ENCODE measurements at regions not wholly inside any gene's neighbourhood (a gene's known extent, or its start where the extent isn't known, plus 50 kb on each side); places are given as distances from the start of the nearest gene placed in this dataset.
"Not testable (repeated sequence)": the region's sequence is repeated elsewhere in the genome, so short reads cannot be mapped to it uniquely, and the experiment has no call there.

DNA sequence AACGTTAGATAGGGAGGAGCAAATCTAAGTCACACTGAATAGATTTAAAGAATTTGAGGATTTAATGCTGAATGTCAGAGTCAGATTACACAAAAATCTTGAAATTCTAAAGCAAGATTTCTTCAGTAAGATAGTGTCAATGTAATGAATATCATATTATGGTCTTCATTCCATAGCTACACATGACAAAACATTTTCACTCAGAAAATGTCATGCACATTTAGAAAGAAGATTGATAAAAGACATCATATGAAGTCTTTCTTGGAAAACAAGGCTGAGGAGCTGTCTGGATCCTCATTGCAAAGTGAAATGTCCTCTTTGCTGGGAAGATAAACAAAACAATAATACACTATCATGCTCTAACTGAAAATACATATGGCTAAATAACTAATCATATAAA lies 1006.9 kb downstream of the PCDH7 start:
- Histone ChIP-seq H3K4me1 (ENCODE audit: control insufficient read depth, insufficient read depth, low read length) (no peaks in the 10 kb centered on the region), H3K4me3 (ENCODE audit: low read length) (no peak overlapping the region), H3K9ac (ENCODE audit: low read length) (no peak overlapping the region), H3K36me3 (ENCODE audit: control insufficient read depth, insufficient read depth, low read length, severe bottlenecking) (no peaks in the 10 kb centered on the region), H3K9me3 (ENCODE audit: control insufficient read depth, low read length) (no peaks in the 10 kb centered on the region), H3K27me3 (replicated peaks; ENCODE audit: control insufficient read depth, insufficient read depth, low read length) (no peaks in the 10 kb centered on the region)
- DNase-seq (ENCODE audit: low read depth): peak; percentile 7

DNA sequence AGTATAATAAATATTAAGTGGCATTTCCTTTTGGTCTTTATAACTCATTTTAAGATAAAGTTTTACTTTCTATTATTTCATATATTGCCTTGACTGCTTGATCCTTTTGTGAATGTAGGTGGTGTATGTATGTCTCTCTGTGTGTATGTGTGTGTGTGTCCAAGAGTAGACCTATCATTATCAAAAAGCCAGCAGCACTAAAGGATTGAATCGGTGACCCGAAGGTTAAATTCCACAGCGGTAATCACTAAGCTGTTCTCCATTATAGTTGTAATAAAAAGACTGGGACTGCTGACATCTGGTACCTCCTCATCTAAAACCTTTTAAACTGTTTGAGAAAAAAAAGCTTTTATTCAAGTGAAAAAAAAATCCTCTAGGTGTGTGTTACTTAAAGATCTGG lies 1014.8 kb downstream of the PCDH7 start:
- H3K36me3 ChIP-seq (ENCODE audit: control insufficient read depth, insufficient read depth, low read length, severe bottlenecking): no peaks in the 10 kb centered on the region
- H3K4me3 ChIP-seq (ENCODE audit: low read length): no peak overlapping the region
- no peak for DNase-seq (ENCODE audit: low read depth)
- H3K9ac ChIP-seq (ENCODE audit: low read length): no peak overlapping the region
- no peaks in the 10 kb centered on the region for H3K27me3 ChIP-seq (replicated peaks; ENCODE audit: control insufficient read depth, insufficient read depth, low read length)
- no peaks in the 10 kb centered on the region for H3K4me1 ChIP-seq (ENCODE audit: control insufficient read depth, insufficient read depth, low read length)
- no peaks in the 10 kb centered on the region for H3K9me3 ChIP-seq (ENCODE audit: control insufficient read depth, low read length)

DNA sequence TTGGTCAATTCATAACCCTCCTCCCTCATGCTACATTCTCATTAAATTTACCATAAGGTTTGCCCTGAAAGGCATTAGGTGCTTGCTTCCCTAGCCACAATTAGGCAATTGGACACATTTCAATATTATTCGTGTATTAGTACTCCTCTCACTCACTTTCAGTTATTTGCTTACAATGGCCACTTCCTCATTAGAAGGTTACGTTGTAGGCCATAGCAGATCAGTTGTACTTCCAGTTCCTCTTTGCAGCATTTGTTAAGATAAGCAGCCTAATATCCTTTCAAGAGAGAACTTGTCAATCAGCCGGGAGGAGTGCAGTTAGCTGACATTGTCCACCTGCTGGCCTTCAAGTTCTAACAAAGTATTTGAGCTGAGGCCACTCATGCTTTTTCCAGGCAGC lies 1017.2 kb downstream of the PCDH7 start:
- no peak for DNase-seq (ENCODE audit: low read depth)
- no peaks in the 10 kb centered on the region for H3K9me3 ChIP-seq (ENCODE audit: control insufficient read depth, low read length)

DNA sequence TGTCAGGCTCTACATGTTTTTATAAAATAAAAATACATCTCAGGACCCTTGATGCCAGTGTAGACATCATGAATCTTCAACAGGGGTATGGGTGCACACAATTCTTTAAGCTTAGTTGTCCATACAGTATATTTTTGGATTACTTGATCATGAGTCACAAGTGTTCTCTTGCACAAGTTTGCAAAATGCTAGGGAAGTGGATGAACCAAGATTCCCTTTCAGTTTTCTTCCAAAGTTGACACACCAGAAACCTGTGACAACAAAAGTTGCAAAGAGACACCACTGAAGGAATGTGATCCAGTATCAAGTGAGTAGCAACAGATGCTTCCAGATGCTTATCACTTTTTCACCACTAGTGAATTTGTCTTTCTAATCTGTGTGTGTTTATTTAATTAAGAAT lies 1021.2 kb downstream of the PCDH7 start:
- no peak overlapping the region for H3K4me3 ChIP-seq (ENCODE audit: low read length)
- H3K27me3 ChIP-seq (replicated peaks; ENCODE audit: control insufficient read depth, insufficient read depth, low read length): no peaks in the 10 kb centered on the region
- H3K4me1 ChIP-seq (ENCODE audit: control insufficient read depth, insufficient read depth, low read length): no peaks in the 10 kb centered on the region
- H3K9me3 ChIP-seq (ENCODE audit: control insufficient read depth, low read length): no peaks in the 10 kb centered on the region
- DNase-seq (ENCODE audit: low read depth): peak; percentile 54
- no peak overlapping the region for H3K9ac ChIP-seq (ENCODE audit: low read length)
- H3K36me3 ChIP-seq (ENCODE audit: control insufficient read depth, insufficient read depth, low read length, severe bottlenecking): no peaks in the 10 kb centered on the region

More for the DNA sequence above, 1017.2 kb downstream of the PCDH7 start:
- Histone ChIP-seq H3K4me3 (ENCODE audit: low read length) (no peak overlapping the region), H3K4me1 (ENCODE audit: control insufficient read depth, insufficient read depth, low read length) (no peaks in the 10 kb centered on the region), H3K27me3 (replicated peaks; ENCODE audit: control insufficient read depth, insufficient read depth, low read length) (no peaks in the 10 kb centered on the region), H3K36me3 (ENCODE audit: control insufficient read depth, insufficient read depth, low read length, severe bottlenecking) (no peaks in the 10 kb centered on the region), H3K9ac (ENCODE audit: low read length) (no peak overlapping the region)

DNA sequence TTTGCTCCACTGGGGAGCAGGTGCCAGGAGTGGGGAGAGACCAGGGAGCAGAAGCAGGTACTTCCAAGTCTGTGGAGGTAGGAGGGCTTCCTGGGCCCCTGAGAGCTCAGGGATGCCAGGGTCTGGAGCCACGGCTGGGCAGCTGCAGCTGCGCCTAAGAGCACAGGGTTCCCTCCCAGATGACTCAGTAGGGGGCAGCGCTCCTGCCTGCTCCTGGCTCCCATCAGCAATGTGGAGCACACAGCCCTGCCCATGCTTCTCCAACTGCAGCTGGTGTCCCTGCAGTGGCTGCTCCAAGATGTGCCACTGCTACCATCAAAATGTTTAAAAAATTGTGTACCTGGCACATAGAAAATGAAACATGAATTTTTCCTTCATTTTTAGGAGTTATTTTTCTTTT lies 1028.2 kb downstream of the PCDH7 start:
- no peak overlapping the region for H3K4me3 ChIP-seq (ENCODE audit: low read length)
- no peaks in the 10 kb centered on the region for H3K36me3 ChIP-seq (ENCODE audit: control insufficient read depth, insufficient read depth, low read length, severe bottlenecking)
- H3K27me3 ChIP-seq (replicated peaks; ENCODE audit: control insufficient read depth, insufficient read depth, low read length): no peaks in the 10 kb centered on the region
- H3K9me3 ChIP-seq (ENCODE audit: control insufficient read depth, low read length): no peaks in the 10 kb centered on the region
- DNase-seq (ENCODE audit: low read depth): no peak
- H3K9ac ChIP-seq (ENCODE audit: low read length): no peak overlapping the region
- H3K4me1 ChIP-seq (ENCODE audit: control insufficient read depth, insufficient read depth, low read length): no peaks in the 10 kb centered on the region

DNA sequence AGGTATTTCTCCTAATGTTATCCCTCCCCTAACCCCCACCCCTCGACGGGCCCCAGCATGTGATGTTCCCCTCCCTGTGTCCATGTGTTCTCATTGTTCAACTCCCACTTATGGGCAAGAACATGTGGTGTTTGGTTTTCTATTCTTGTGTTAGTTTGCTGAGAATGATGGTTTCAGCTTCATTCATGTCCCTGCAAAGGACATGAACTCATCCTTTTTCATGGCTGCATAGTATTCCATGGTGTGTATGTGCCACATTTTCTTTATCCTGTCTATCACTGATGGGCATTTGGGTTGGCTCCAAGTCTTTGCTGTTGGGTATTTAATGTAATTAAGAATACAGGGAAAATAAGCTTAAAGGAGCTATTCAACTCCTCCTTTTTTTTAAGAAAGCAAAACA lies 1030.4 kb downstream of the PCDH7 start:
- H3K4me3 ChIP-seq (ENCODE audit: low read length); H3K4me1 ChIP-seq (ENCODE audit: control insufficient read depth, insufficient read depth, low read length); H3K36me3 ChIP-seq (ENCODE audit: control insufficient read depth, insufficient read depth, low read length, severe bottlenecking); DNase-seq (ENCODE audit: low read depth); H3K27me3 ChIP-seq (replicated peaks; ENCODE audit: control insufficient read depth, insufficient read depth, low read length); H3K9ac ChIP-seq (ENCODE audit: low read length); H3K9me3 ChIP-seq (ENCODE audit: control insufficient read depth, low read length): not testable (repeated sequence)

DNA sequence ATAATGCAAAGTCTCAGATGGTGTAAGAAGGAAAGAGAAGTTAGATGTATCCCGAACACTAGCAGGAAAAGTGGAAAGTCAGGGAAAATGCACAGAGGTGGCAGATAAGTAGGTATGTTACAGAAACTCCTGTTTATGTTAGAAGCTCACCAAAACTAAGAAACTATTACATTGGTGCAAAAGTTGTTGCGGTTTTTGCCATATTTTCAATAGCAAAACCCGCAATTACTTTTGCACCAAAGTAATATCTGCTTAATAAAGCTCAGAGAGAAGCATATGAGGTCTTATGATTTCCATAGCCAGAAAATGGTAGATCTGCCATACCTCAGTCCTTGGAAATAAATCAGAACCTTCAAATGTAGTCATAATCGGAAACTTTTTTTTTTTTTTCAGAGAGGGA lies 1035.6 kb downstream of the PCDH7 start:
- no peak overlapping the region for H3K9ac ChIP-seq (ENCODE audit: low read length)
- H3K4me3 ChIP-seq (ENCODE audit: low read length): no peak overlapping the region
- no peaks in the 10 kb centered on the region for H3K4me1 ChIP-seq (ENCODE audit: control insufficient read depth, insufficient read depth, low read length)
- no peaks in the 10 kb centered on the region for H3K36me3 ChIP-seq (ENCODE audit: control insufficient read depth, insufficient read depth, low read length, severe bottlenecking)
- H3K27me3 ChIP-seq (replicated peaks; ENCODE audit: control insufficient read depth, insufficient read depth, low read length): no peaks in the 10 kb centered on the region
- DNase-seq (ENCODE audit: low read depth): no peak
- H3K9me3 ChIP-seq (ENCODE audit: control insufficient read depth, low read length): no peaks in the 10 kb centered on the region

DNA sequence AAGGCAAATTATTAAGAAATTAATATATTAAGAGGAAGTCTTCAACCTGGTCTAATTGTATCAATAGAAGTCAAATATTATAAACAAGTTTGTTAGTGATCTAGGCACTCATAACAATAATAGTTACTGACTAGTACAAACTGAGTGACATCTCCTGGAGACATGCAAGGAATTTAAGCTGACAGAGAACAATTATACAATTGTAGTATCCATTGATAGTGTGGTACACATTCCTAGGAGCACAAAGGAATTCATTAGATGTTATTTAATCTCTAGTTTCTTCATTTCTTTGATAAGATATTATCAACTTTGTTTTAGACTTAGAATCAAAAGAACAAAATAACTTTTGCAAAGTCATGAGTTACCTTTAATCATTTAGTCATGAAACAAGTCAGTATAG lies 1048.6 kb downstream of the PCDH7 start:
- Histone ChIP-seq H3K4me3 (ENCODE audit: low read length) (no peak overlapping the region), H3K4me1 (ENCODE audit: control insufficient read depth, insufficient read depth, low read length) (no peaks in the 10 kb centered on the region), H3K9ac (ENCODE audit: low read length) (no peak overlapping the region), H3K36me3 (ENCODE audit: control insufficient read depth, insufficient read depth, low read length, severe bottlenecking) (no peaks in the 10 kb centered on the region), H3K27me3 (replicated peaks; ENCODE audit: control insufficient read depth, insufficient read depth, low read length) (no peaks in the 10 kb centered on the region), H3K9me3 (ENCODE audit: control insufficient read depth, low read length) (no peaks in the 10 kb centered on the region)
- DNase-seq (ENCODE audit: low read depth): no peak

DNA sequence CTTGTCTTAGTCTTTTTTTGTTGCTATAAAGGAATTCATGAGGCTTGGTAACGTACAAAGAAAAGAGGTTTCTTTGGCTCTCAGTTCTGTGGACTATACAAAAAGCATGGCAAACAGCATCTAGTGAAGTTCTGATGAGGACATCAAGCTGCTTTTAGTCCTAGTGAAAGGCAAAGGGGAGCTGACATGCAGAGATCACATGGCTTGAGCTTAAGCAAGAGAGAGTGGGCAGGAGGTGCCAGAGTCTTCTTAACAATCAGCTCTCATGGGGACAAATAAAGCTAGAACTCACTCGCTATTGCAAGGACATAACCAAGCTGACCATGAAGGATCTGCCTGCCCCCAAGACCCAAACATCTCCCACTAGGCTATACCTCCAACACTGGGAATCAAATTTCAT lies 1063.1 kb downstream of the PCDH7 start:
- DNase-seq (ENCODE audit: low read depth): no peak
- no peaks in the 10 kb centered on the region for H3K9me3 ChIP-seq (ENCODE audit: control insufficient read depth, low read length)

DNA sequence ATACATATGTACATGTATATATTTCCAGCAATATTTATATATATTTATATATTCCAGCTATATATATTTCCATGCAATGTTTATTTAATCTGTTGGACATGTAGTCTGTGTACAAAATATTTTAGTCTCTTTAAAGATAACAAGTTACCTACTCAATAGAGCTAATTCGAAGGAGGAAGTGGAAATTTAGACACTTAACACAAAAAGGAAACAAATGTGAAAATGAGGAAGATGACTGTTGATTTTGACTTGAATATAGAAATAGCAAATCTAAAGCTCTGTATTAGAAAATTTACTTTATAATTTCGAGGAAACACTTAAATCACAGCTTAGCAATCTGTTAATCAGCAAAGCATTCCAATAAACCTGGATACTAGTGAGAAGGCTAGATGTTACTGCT lies 1064.4 kb downstream of the PCDH7 start:
- no peak overlapping the region for H3K4me3 ChIP-seq (ENCODE audit: low read length)
- DNase-seq (ENCODE audit: low read depth): no peak
- no peaks in the 10 kb centered on the region for H3K4me1 ChIP-seq (ENCODE audit: control insufficient read depth, insufficient read depth, low read length)
- no peaks in the 10 kb centered on the region for H3K27me3 ChIP-seq (replicated peaks; ENCODE audit: control insufficient read depth, insufficient read depth, low read length)
- no peak overlapping the region for H3K9ac ChIP-seq (ENCODE audit: low read length)
- no peaks in the 10 kb centered on the region for H3K9me3 ChIP-seq (ENCODE audit: control insufficient read depth, low read length)
- H3K36me3 ChIP-seq (ENCODE audit: control insufficient read depth, insufficient read depth, low read length, severe bottlenecking): no peaks in the 10 kb centered on the region

More for the DNA sequence above, 1063.1 kb downstream of the PCDH7 start:
- H3K36me3 ChIP-seq (ENCODE audit: control insufficient read depth, insufficient read depth, low read length, severe bottlenecking): no peaks in the 10 kb centered on the region
- H3K4me3 ChIP-seq (ENCODE audit: low read length): no peak overlapping the region
- H3K4me1 ChIP-seq (ENCODE audit: control insufficient read depth, insufficient read depth, low read length): no peaks in the 10 kb centered on the region
- H3K9ac ChIP-seq (ENCODE audit: low read length): no peak overlapping the region
- H3K27me3 ChIP-seq (replicated peaks; ENCODE audit: control insufficient read depth, insufficient read depth, low read length): no peaks in the 10 kb centered on the region

DNA sequence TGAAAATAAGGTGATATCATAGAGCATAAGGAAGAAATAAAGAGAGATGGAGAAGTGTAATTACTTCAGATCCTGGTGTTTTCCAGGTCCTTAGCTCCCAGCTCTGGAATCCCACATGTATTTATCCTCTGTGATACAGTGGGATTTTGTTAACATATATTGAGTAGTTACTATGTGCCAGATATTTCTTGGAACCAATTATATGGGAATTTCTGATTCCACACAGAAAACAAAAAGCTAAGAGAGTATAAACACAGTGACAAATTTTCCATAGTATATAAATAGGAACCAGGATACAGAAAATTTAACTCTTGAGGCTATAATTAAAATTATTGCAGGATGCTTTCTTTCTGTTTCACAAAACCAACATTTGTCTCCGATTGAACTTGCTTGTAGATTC lies 1067.5 kb downstream of the PCDH7 start:
- no peaks in the 10 kb centered on the region for H3K36me3 ChIP-seq (ENCODE audit: control insufficient read depth, insufficient read depth, low read length, severe bottlenecking)
- H3K4me3 ChIP-seq (ENCODE audit: low read length): no peak overlapping the region
- no peaks in the 10 kb centered on the region for H3K27me3 ChIP-seq (replicated peaks; ENCODE audit: control insufficient read depth, insufficient read depth, low read length)
- no peaks in the 10 kb centered on the region for H3K9me3 ChIP-seq (ENCODE audit: control insufficient read depth, low read length)
- no peak for DNase-seq (ENCODE audit: low read depth)
- H3K9ac ChIP-seq (ENCODE audit: low read length): no peak overlapping the region
- no peaks in the 10 kb centered on the region for H3K4me1 ChIP-seq (ENCODE audit: control insufficient read depth, insufficient read depth, low read length)

DNA sequence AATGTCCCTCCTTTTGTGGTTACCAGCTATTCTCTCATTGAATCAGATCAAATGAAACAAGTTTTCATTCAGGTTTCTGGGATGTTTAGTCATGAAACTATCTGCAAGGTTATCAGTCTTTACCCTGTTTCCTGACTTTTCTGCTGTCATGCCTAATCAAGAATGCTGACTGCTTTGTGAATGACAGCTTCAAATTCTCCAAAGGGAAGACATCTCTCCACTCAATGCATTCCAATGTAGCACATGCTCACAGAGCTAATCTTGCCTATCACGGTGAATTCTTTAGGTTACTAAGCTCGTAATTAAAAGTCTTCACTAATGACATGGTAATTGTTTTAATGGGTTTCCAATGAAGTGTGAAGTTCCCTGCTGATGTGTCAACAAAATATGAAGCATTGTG lies 1068.5 kb downstream of the PCDH7 start:
- no peaks in the 10 kb centered on the region for H3K4me1 ChIP-seq (ENCODE audit: control insufficient read depth, insufficient read depth, low read length)
- H3K4me3 ChIP-seq (ENCODE audit: low read length): no peak overlapping the region
- no peak for DNase-seq (ENCODE audit: low read depth)

More for the DNA sequence above, 1068.5 kb downstream of the PCDH7 start:
- Histone ChIP-seq H3K36me3 (ENCODE audit: control insufficient read depth, insufficient read depth, low read length, severe bottlenecking) (no peaks in the 10 kb centered on the region), H3K9me3 (ENCODE audit: control insufficient read depth, low read length) (no peaks in the 10 kb centered on the region), H3K9ac (ENCODE audit: low read length) (no peak overlapping the region), H3K27me3 (replicated peaks; ENCODE audit: control insufficient read depth, insufficient read depth, low read length) (no peaks in the 10 kb centered on the region)

Measured in adipocyte (in vitro differentiated cells).